Endothelial cell of umbilical vein (primary cell): ENCODE measurements at regions not wholly inside any gene's neighbourhood (a gene's known extent, or its start where the extent isn't known, plus 50 kb on each side); places are given as distances from the start of the nearest gene placed in this dataset.

ENCODE experiments used
- BruUV-seq: library from RNA; stranded (reverse); fragments of 400-500 nt; replicated peaks from 2 replicates; lab custom pipeline; 2021; lab: Mats Ljungman, UMichigan
- CTCF ChIA-PET: fragments of 300-600, 350-600 bp; sonication (Branson Sonifier 250); formaldehyde crosslinking; loops from one replicate; lab custom pipeline; 2021; ENCODE audit warnings: antibody characterized with exemption, inconsistent platforms; lab: Charles Lee
- POLR2A ChIA-PET: fragments of 300-600, 350-600 bp; sonication (Branson Sonifier 250); formaldehyde crosslinking; loops from one replicate; lab custom pipeline; 2021; ENCODE audit warnings: antibody characterized with exemption, inconsistent platforms; lab: Charles Lee
- DNase-seq: peaks from one replicate; pipeline ENCODE4 v3.0.0-alpha.2; 2011; ENCODE audit warnings: low read depth, low spot score
- FAIRE-seq: peaks from 2 replicates; lab custom pipeline; 2011; peaks lifted over from hg19 to GRCh38; lab: Jason Lieb, UNC
- H2AFZ ChIP-seq: 2 replicates; pipeline ENCODE4 v1.6.0; 2012; ENCODE audit warnings: low read depth, low read length, control low read depth, inconsistent platforms
- H3K27ac ChIP-seq: 2 replicates; pipeline ENCODE4 v1.5.1; 2011; ENCODE audit warnings: low read depth, mild to moderate bottlenecking, control low read depth, low read length, moderate library complexity; ENCODE audit not compliant: insufficient read depth
- H3K27me3 ChIP-seq, 2 experiments: 2 replicates each; pipeline versions ENCODE4 v1.6.0 to v1.6.1; 2011; ENCODE audit warnings: low read length in 2 of 2, mixed read lengths in 1 of 2; ENCODE audit not compliant: control insufficient read depth in 2 of 2, insufficient read depth in 2 of 2
- H3K36me3 ChIP-seq, 2 experiments: 2 replicates in 1 of 2; 3 replicates in 1 of 2; pipeline ENCODE4 v1.5.1; 2011; ENCODE audit warnings: low read length in 2 of 2, mild to moderate bottlenecking in 1 of 2, moderate library complexity in 1 of 2; ENCODE audit not compliant: control insufficient read depth in 2 of 2, insufficient read depth in 2 of 2; ENCODE audit errors: extremely low read depth in 1 of 2
- H3K4me1 ChIP-seq: 3 replicates; pipeline ENCODE4 v1.5.1; 2011; ENCODE audit warnings: mild to moderate bottlenecking, low read length; ENCODE audit not compliant: control insufficient read depth, insufficient read depth; ENCODE audit errors: extremely low read depth
- H3K4me2 ChIP-seq: 2 replicates; pipeline ENCODE4 v1.6.1; 2011; ENCODE audit warnings: low read length, control low read depth, mixed read lengths; ENCODE audit not compliant: insufficient read depth
- H3K4me3 ChIP-seq, 3 experiments: fragments of 200-600 bp in 1 of 3; sonication (generic), shearing (Covaris generic) in 1 of 3; replicated peaks in 1 of 3; 2 replicates each; pipeline ENCODE4 v1.5.1; 2011 to 2016; ENCODE audit warnings: control low read depth in 3 of 3, low read length in 3 of 3, mild to moderate bottlenecking in 2 of 3, inconsistent platforms in 1 of 3, low read depth in 1 of 3, moderate library complexity in 1 of 3; ENCODE audit not compliant: insufficient read depth in 1 of 3
- H3K79me2 ChIP-seq: 2 replicates; pipeline ENCODE4 v1.6.0; 2012; ENCODE audit warnings: low read length, inconsistent platforms; ENCODE audit not compliant: control insufficient read depth, insufficient read depth
- H3K9ac ChIP-seq: replicated peaks from 2 replicates; pipeline ENCODE3; 2011; ENCODE audit warnings: low read length, control low read depth; ENCODE audit not compliant: insufficient read depth; ENCODE audit errors: extremely low read depth
- H3K9me1 ChIP-seq: replicated peaks from 3 replicates; pipeline ENCODE4 v1.6.0; 2011; ENCODE audit warnings: mild to moderate bottlenecking, low read length; ENCODE audit not compliant: control insufficient read depth, insufficient read depth; ENCODE audit errors: extremely low read depth
- H3K9me3 ChIP-seq: replicated peaks from 2 replicates; pipeline ENCODE4 v1.5.1; 2012; ENCODE audit warnings: low read length, inconsistent platforms; ENCODE audit not compliant: control insufficient read depth, insufficient read depth
- H4K20me1 ChIP-seq: replicated peaks from 2 replicates; pipeline ENCODE3; 2011; ENCODE audit warnings: mild to moderate bottlenecking, low read length; ENCODE audit not compliant: control insufficient read depth, insufficient read depth; ENCODE audit errors: extremely low read depth
- EZH2 ChIP-seq: IDR thresholded peaks from 2 replicates; pipeline ENCODE4 v1.6.1; 2012; ENCODE audit warnings: borderline replicate concordance, low read depth, mild to moderate bottlenecking, moderate library complexity, low read length, inconsistent platforms; ENCODE audit not compliant: severe bottlenecking
- FOS ChIP-seq: IDR thresholded peaks from 2 replicates; pipeline ENCODE4 v1.6.1; 2011; ENCODE audit warnings: mild to moderate bottlenecking, low read length, moderate library complexity, borderline replicate concordance; ENCODE audit not compliant: insufficient read depth
- GATA2 ChIP-seq: IDR thresholded peaks from 2 replicates; pipeline ENCODE4 v1.7.0; 2011; ENCODE audit warnings: low read depth, mild to moderate bottlenecking, moderate library complexity, mixed read lengths, low read length; ENCODE audit not compliant: insufficient read length, insufficient read depth
- JUN ChIP-seq: IDR thresholded peaks from 2 replicates; pipeline ENCODE4 v1.6.1; 2011; ENCODE audit warnings: borderline replicate concordance, low read depth; ENCODE audit not compliant: insufficient read length, insufficient read depth
- MAX ChIP-seq: IDR thresholded peaks from 2 replicates; pipeline ENCODE4 v1.6.1; 2011; ENCODE audit not compliant: insufficient read depth, insufficient read length
- MYC ChIP-seq: IDR thresholded peaks from one replicate; pipeline ENCODE4 v1.6.1; 2011; ENCODE audit warnings: mild to moderate bottlenecking, low read depth, low read length
- POLR2A ChIP-seq: IDR thresholded peaks from 2 replicates; pipeline ENCODE4 v1.6.1; 2012; ENCODE audit warnings: low read depth, mild to moderate bottlenecking, control low read depth, low read length
- dilution Hi-C: fragments of 300-500 bp; cut with MboI; formaldehyde crosslinking; loops from one replicate; pipeline ENCODE4 v1.15.0; 2019; ENCODE audit warnings: low sequenced_read_pairs; ENCODE audit not compliant: extremely low pct_ligation_motif_present
- intact Hi-C: fragments of 100-400 bp; cut with micrococcal nuclease; formaldehyde crosslinking; loops from one replicate; pipeline ENCODE4 v1.10.0; 2022
- TF ChIP-seq, protein P1 (sequence below), 2 donors: IDR thresholded peaks; 1 replicate in 1 of 2; 2 replicates in 1 of 2; pipeline ENCODE4 v1.5.1; 2011; ENCODE audit warnings: low read length in 2 of 2, mild to moderate bottlenecking in 2 of 2, moderate library complexity in 2 of 2, control low read depth in 1 of 2, inconsistent platforms in 1 of 2, low read depth in 1 of 2; ENCODE audit not compliant: insufficient read depth in 1 of 2; ENCODE audit errors: extremely low read depth in 1 of 2

DNA sequence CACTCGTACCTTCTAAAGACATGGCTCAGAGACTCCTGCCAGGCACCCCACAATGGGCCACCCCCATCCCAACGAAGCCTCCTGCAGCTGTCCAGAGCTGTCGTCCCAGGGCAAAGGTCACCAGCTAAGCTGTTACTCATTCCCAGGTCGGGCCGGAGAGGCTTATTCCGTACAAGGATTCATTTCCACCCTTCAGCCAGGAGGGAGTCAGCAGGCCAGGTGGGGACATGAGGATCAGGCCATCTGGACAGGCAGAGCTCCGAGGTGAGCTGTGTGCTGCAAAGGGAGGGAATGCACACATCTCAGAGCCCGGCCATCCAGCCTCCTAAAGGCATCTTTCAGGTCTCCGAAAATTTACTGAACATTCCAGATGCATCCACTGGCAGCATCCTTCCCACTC lies 63.9 kb upstream of the NANOS1 start:
- H3K27me3 ChIP-seq = peaks cover 0 to 2% of the 10 kb centered on the region in 2 experiments
- H3K36me3 ChIP-seq = no peaks in the 10 kb centered on the region
- no TSS peak for BruUV-seq
- ChIA-PET POLR2A (no interaction called here), CTCF (no interaction called here)
- dilution Hi-C loops = no loop called here
- H3K9me3 ChIP-seq = no peaks in the 10 kb centered on the region
- no peak overlapping the region for H3K9ac ChIP-seq
- H3K27ac ChIP-seq = no peak overlapping the region
- no peaks in the 10 kb centered on the region for H4K20me1 ChIP-seq
- intact Hi-C loops = no loop called here
- no peak overlapping the region for H2AFZ ChIP-seq
- no peaks in the 10 kb centered on the region for H3K79me2 ChIP-seq
- DNase-seq (no peak), FAIRE-seq (no peak)
- no peak overlapping the region for H3K4me2 ChIP-seq
- TF ChIP-seq FOS = no peak
- no peak for TF ChIP-seq MAX
- no peak for TF ChIP-seq EZH2
- no peak for TF ChIP-seq JUN
- no peak for TF ChIP-seq POLR2A
- no peak for TF ChIP-seq GATA2
- H3K4me1 ChIP-seq = no peaks in the 10 kb centered on the region
- H3K4me3 ChIP-seq = no peak overlapping the region
- H3K9me1 ChIP-seq = no peaks in the 10 kb centered on the region

- no peak overlapping the region for H3K4me3 ChIP-seq
- DNase-seq (no peak), FAIRE-seq (no peak)
- peaks cover 0 to 2% of the 10 kb centered on the region in 2 experiments for H3K27me3 ChIP-seq
- no peaks in the 10 kb centered on the region for H4K20me1 ChIP-seq
- no peaks in the 10 kb centered on the region for H3K4me1 ChIP-seq
- no peaks in the 10 kb centered on the region for H3K9me3 ChIP-seq
- intact Hi-C loops = no loop called here
- ChIA-PET POLR2A (no interaction called here), CTCF (no interaction called here)
- no peak overlapping the region for H3K9ac ChIP-seq
- no peak overlapping the region for H3K4me2 ChIP-seq
- no peak overlapping the region for H3K27ac ChIP-seq
- no peaks in the 10 kb centered on the region for H3K79me2 ChIP-seq
- no peaks in the 10 kb centered on the region for H3K9me1 ChIP-seq
- no peak for TF ChIP-seq GATA2
- no peak for TF ChIP-seq MYC
- no peak for TF ChIP-seq POLR2A
- TF ChIP-seq, protein P1, sequence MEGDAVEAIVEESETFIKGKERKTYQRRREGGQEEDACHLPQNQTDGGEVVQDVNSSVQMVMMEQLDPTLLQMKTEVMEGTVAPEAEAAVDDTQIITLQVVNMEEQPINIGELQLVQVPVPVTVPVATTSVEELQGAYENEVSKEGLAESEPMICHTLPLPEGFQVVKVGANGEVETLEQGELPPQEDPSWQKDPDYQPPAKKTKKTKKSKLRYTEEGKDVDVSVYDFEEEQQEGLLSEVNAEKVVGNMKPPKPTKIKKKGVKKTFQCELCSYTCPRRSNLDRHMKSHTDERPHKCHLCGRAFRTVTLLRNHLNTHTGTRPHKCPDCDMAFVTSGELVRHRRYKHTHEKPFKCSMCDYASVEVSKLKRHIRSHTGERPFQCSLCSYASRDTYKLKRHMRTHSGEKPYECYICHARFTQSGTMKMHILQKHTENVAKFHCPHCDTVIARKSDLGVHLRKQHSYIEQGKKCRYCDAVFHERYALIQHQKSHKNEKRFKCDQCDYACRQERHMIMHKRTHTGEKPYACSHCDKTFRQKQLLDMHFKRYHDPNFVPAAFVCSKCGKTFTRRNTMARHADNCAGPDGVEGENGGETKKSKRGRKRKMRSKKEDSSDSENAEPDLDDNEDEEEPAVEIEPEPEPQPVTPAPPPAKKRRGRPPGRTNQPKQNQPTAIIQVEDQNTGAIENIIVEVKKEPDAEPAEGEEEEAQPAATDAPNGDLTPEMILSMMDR (IDR thresholded peaks at IDR 0.05; ENCODE audit: extremely low read depth in 1 of 2, insufficient read depth in 1 of 2, low read depth in 1 of 2, low read length in 2 of 2) = no peak
- H3K36me3 ChIP-seq = no peaks in the 10 kb centered on the region
- BruUV-seq = no TSS peak
- dilution Hi-C loops = no loop called here
- H2AFZ ChIP-seq = no peak overlapping the region
Observed at GRCh38 chr10:118966076-118966849, 63.3 kb upstream of the NANOS1 start.
